Adrenal gland (tissue), 5 donors: ENCODE measurements at regions not wholly inside any gene's neighbourhood (a gene's known extent, or its start where the extent isn't known, plus 50 kb on each side); places are given as distances from the start of the nearest gene placed in this dataset.

Experiments used
- CTCF ChIP-seq, 6 experiments: fragments of 450-650 bp in 4 of 6; fragments of 200-600 bp in 2 of 6; sonication (generic) in 1 of 6; IDR thresholded peaks; 1 replicate in 5 of 6; 2 replicates in 1 of 6; pipeline versions ENCODE4 v1.5.1 to v1.8.0; 2016 to 2021; ENCODE audit warnings: antibody characterized with exemption in 6 of 6, mild to moderate bottlenecking in 2 of 6, moderate library complexity in 1 of 6
- POLR2A ChIP-seq, 2 donors: fragments of 450-650 bp; IDR thresholded peaks; one replicate each; pipeline ENCODE4 v1.6.1; 2017; ENCODE audit warnings: antibody characterized with exemption in 2 of 2, mild to moderate bottlenecking in 2 of 2, moderate library complexity in 1 of 2
- donor health status: DM: no; HTN: no; CAD: no.

- no peak for TF ChIP-seq CTCF (IDR thresholded peaks at IDR 0.05)
- no peak for TF ChIP-seq POLR2A (IDR thresholded peaks at IDR 0.05)
These were observed 479.8 kb upstream of the MKI67 start for GRCh38 chr10:128606055-128606454.
